Effector memory CD8-positive, alpha-beta T cell (primary cell): ENCODE measurements at regions not wholly inside any gene's neighbourhood (a gene's known extent, or its start where the extent isn't known, plus 50 kb on each side); places are given as distances from the start of the nearest gene placed in this dataset.
"Not testable (repeated sequence)": the region's sequence is repeated elsewhere in the genome, so short reads cannot be mapped to it uniquely, and the experiment has no call there.

Experiments
- ATAC-seq: fragments of 150-1000 bp; cut with Tn5 transposase; replicated peaks from 2 replicates; pipeline ENCODE4 v1.10.0; 2021; ENCODE audit warnings: mild to moderate bottlenecking, moderate library complexity
- DNase-seq, 3 experiments: peaks; one replicate each; pipeline ENCODE4 v3.0.0; 2021
- H3K27ac Mint-ChIP-seq, 2 donors: one replicate each; pipeline ENCODE4 v1.8.0; 2022; ENCODE audit warnings: mild to moderate bottlenecking in 2 of 2, mixed read lengths in 2 of 2, moderate library complexity in 2 of 2
- H3K27me3 Mint-ChIP-seq, 2 donors: one replicate each; pipeline ENCODE4 v1.8.0; 2022; ENCODE audit warnings: mixed read lengths in 2 of 2
- H3K36me3 Mint-ChIP-seq: one replicate; pipeline ENCODE4 v1.8.0; 2022; ENCODE audit warnings: mild to moderate bottlenecking, moderate library complexity, mixed read lengths; ENCODE audit not compliant: insufficient read depth
- H3K4me1 Mint-ChIP-seq, 2 donors: one replicate each; pipeline ENCODE4 v1.8.0; 2022; ENCODE audit warnings: low read depth in 2 of 2, mixed read lengths in 2 of 2
- H3K4me3 Mint-ChIP-seq, 2 donors: one replicate each; pipeline ENCODE4 v1.8.0; 2022; ENCODE audit warnings: mild to moderate bottlenecking in 2 of 2, mixed read lengths in 2 of 2, moderate library complexity in 2 of 2
- H3K9me3 Mint-ChIP-seq, 2 donors: one replicate each; pipeline ENCODE4 v1.8.0; 2022; ENCODE audit warnings: mixed read lengths in 2 of 2

GRCh38 chr5:33072296-33072695 is 361.2 kb downstream of the NPR3 start:
- no peak for ATAC-seq
- no peaks in the 10 kb centered on the region for H3K36me3 Mint-ChIP-seq
- H3K4me3 Mint-ChIP-seq: no peak overlapping the region
- DNase-seq: no peak
- no peaks in the 10 kb centered on the region for H3K27me3 Mint-ChIP-seq
- H3K4me1 Mint-ChIP-seq: no peaks in the 10 kb centered on the region
- H3K9me3 Mint-ChIP-seq: peaks cover 0 to 7% of the 10 kb centered on the region in 2 donors
- no peak overlapping the region for H3K27ac Mint-ChIP-seq

- no peak for ATAC-seq
These were observed 361.6 kb downstream of the NPR3 start for GRCh38 chr5:33072726-33073125.

DNA sequence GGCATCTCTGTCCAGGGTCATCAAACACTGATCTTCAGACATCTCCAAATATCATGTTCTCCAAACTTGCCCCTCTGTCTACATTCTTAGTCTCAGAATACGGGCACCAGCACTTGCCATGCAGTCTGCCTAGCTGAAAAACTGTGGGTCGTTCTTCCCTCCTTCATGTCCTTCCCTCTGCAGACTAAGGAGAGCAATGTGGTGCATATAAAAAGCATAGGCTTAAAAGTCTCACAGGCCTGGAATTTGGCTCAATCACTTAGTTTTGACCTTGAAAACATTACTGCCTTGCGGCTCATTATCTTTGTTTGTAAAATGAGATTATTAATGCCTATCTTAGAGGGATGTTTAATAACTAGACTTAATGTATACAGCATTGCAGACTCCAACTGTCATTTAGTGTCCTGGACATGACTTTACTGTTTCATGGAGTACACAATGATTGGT is 362.8 kb downstream of the NPR3 start:
- DNase-seq: no peak
- Mint-ChIP-seq H3K9me3 (peaks cover 0 to 7% of the 10 kb centered on the region in 2 donors), H3K27me3 (no peaks in the 10 kb centered on the region), H3K36me3 (no peaks in the 10 kb centered on the region), H3K4me1 (no peaks in the 10 kb centered on the region), H3K4me3 (no peak overlapping the region), H3K27ac (no peak overlapping the region)
- no peak for ATAC-seq

More at GRCh38 chr5:33072726-33073125, 361.6 kb downstream of the NPR3 start:
- Mint-ChIP-seq H3K4me3 (no peak overlapping the region), H3K27ac (no peak overlapping the region), H3K4me1 (no peaks in the 10 kb centered on the region), H3K9me3 (peaks cover 0 to 7% of the 10 kb centered on the region in 2 donors), H3K36me3 (no peaks in the 10 kb centered on the region), H3K27me3 (no peaks in the 10 kb centered on the region)
- DNase-seq: no peak

DNA sequence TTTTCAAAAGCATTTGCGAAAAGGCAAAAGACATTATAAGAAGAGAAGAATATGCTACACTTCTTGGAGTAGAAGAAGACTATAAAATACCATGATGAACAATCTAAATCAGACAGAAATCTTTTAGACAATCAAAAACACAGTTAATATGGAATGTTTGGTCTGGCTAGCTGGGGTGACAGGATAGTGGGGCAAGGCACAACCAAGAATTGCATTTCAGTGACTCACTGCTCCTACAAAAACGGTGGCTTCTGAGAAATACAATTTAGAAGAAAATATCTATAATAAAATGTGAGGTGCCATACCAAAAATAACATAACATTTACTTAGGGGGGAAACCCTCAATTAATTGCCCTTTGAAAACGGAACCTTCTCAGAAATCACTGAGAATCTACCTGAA is 363.4 kb downstream of the NPR3 start:
- Mint-ChIP-seq H3K9me3 (peaks cover 0 to 7% of the 10 kb centered on the region in 2 donors), H3K27ac (no peak overlapping the region), H3K27me3 (no peaks in the 10 kb centered on the region), H3K4me1 (no peaks in the 10 kb centered on the region), H3K4me3 (no peak overlapping the region), H3K36me3 (no peaks in the 10 kb centered on the region)
- DNase-seq (no peak), ATAC-seq (no peak)

DNA sequence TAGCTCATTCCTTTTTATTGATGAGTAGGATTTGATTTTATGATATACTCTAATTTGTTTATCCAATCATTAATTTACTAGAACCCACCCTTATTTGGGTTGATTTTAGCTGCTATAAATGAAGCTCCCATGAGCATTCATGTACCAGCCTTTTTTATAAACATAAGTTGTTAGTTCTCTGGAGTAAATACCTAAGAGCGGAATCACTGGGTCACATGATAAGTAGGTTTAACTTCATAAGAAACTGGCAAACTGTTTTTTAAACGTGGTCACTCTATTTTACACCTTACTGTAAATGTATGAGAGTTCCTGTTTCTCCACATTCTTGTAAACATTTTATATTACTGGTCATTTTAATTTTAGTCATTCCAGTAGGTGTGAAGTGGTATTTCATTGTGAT is 364.6 kb downstream of the NPR3 start:
- no peaks in the 10 kb centered on the region for H3K9me3 Mint-ChIP-seq
- H3K4me3 Mint-ChIP-seq: no peak overlapping the region
- no peaks in the 10 kb centered on the region for H3K27me3 Mint-ChIP-seq
- H3K4me1 Mint-ChIP-seq: no peaks in the 10 kb centered on the region
- H3K36me3 Mint-ChIP-seq: no peaks in the 10 kb centered on the region
- DNase-seq (no peak), ATAC-seq (no peak)
- no peak overlapping the region for H3K27ac Mint-ChIP-seq

GRCh38 chr5:33079548-33079947 is 361.2 kb upstream of the TARS1 start:
- DNase-seq (no peak), ATAC-seq (no peak)
- Mint-ChIP-seq H3K4me1 (no peaks in the 10 kb centered on the region), H3K4me3 (no peak overlapping the region), H3K27me3 (no peaks in the 10 kb centered on the region), H3K36me3 (no peaks in the 10 kb centered on the region), H3K27ac (no peak overlapping the region), H3K9me3 (peaks cover 4 to 8% of the 10 kb centered on the region in 2 donors)

DNA sequence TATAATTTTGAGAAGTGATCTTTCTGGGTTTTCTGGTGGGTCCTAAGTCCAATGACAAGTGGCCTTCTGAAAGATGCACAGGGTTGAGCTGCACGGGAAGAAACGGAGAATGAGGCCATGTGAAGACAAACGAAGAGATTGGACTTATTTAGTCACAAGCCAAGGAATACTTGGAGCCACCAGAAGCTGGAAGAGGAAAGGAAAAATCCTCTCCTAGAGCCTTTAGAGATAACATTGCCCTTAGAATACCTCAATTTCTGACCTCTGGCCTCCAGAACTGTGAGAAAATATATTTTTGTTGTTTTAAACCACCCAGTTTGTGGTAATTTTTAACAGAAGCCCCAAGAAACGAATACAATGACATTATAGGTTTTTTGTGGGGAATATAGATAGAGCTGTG is 360.5 kb upstream of the TARS1 start:
- H3K36me3 Mint-ChIP-seq: no peaks in the 10 kb centered on the region
- H3K9me3 Mint-ChIP-seq: peaks cover 4 to 9% of the 10 kb centered on the region in 2 donors
- no peak overlapping the region for H3K27ac Mint-ChIP-seq
- no peaks in the 10 kb centered on the region for H3K4me1 Mint-ChIP-seq
- no peak overlapping the region for H3K4me3 Mint-ChIP-seq
- H3K27me3 Mint-ChIP-seq: no peaks in the 10 kb centered on the region
- ATAC-seq (no peak), DNase-seq (no peak)

- no peak for DNase-seq
- peaks cover 6 to 14% of the 10 kb centered on the region in 2 donors for H3K9me3 Mint-ChIP-seq
- no peak overlapping the region for H3K27ac Mint-ChIP-seq
These were observed 352.6 kb upstream of the TARS1 start for GRCh38 chr5:33088176-33088575.

GRCh38 chr5:33091571-33092363 is 349.0 kb upstream of the TARS1 start:
- peaks cover 10 to 13% of the 10 kb centered on the region in 2 donors for H3K9me3 Mint-ChIP-seq
- H3K27ac Mint-ChIP-seq: no peak overlapping the region
- H3K4me3 Mint-ChIP-seq: no peak overlapping the region
- H3K36me3 Mint-ChIP-seq: no peaks in the 10 kb centered on the region
- no peaks in the 10 kb centered on the region for H3K27me3 Mint-ChIP-seq
- H3K4me1 Mint-ChIP-seq: no peaks in the 10 kb centered on the region
- DNase-seq (no peak), ATAC-seq (no peak)

More at GRCh38 chr5:33088176-33088575, 352.6 kb upstream of the TARS1 start:
- H3K4me1 Mint-ChIP-seq: no peaks in the 10 kb centered on the region
- H3K27me3 Mint-ChIP-seq: no peaks in the 10 kb centered on the region
- H3K36me3 Mint-ChIP-seq: no peaks in the 10 kb centered on the region
- no peak for ATAC-seq
- H3K4me3 Mint-ChIP-seq: no peak overlapping the region

DNA sequence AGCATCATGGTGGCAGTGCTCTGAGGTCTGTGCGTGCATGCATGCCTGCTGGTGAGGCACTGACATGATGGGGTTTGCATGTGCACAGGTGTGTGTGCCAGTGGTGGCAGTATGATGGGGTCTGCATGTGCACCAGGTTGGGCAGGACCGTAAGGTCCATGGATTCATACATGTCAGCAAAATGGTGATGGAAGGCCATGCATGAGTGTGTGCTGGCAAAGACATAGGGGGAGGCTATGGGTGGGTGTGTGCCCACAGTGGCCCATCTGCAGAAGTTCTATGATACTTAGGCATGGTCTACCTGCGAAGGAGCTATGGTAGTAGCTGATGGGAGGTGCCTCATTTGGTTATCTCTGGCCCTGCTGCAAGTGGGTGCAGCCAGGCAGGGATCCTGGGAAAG is 348.0 kb upstream of the TARS1 start:
- Mint-ChIP-seq H3K36me3 (no peaks in the 10 kb centered on the region), H3K4me1 (no peaks in the 10 kb centered on the region), H3K27me3 (no peaks in the 10 kb centered on the region)

DNA sequence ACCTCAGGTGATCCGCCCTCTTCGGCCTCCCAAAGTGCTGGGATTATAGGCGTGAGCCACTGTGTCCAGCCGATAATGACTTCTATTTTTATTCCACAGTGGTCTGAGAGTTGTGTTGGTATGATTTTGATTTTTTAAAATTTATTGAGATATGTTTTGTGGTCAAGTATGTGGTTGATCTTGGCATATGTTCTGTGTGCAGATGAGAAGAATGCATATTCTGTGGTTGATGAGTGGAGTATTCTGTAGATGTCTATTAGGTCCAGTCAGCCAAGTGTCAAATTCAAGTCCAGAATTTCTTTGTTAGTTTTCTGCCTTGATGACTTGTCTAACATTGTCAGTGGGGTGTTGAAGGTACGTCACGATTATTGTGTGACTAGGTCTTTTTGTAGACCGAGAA is 338.2 kb upstream of the TARS1 start:
- H3K4me1 Mint-ChIP-seq: no peaks in the 10 kb centered on the region
- no peaks in the 10 kb centered on the region for H3K36me3 Mint-ChIP-seq
- peaks cover 15 to 38% of the 10 kb centered on the region in 2 donors for H3K9me3 Mint-ChIP-seq
- H3K4me3 Mint-ChIP-seq: no peak overlapping the region
- H3K27me3 Mint-ChIP-seq: no peaks in the 10 kb centered on the region
- DNase-seq (no peak), ATAC-seq (no peak)
- H3K27ac Mint-ChIP-seq: no peak overlapping the region

More for the DNA sequence above, 348.0 kb upstream of the TARS1 start:
- ATAC-seq (no peak), DNase-seq (no peak)
- no peak overlapping the region for H3K27ac Mint-ChIP-seq
- H3K9me3 Mint-ChIP-seq: peaks cover 10 to 13% of the 10 kb centered on the region in 2 donors
- no peak overlapping the region for H3K4me3 Mint-ChIP-seq

DNA sequence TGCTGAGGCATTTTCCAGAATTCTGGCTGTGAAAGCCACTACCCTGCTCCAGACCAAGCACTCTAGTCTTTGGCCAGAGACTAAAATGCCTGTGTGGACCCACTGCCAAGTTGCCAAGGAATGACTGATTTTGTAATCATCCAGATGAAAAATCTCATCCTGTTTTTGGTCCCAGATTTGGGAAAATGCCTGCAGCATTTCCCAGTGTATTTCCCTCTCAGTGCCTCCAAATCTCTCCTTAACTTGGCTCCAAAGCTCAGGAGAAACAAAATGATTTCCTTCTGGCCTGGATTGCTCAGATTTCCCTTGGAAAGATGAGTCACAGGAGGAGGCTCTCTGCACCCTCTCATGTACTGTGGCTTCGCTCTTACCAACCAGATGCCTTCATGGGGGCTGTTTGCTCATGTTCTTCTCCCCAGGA is 335.2 kb upstream of the TARS1 start:
- no peak overlapping the region for H3K27ac Mint-ChIP-seq
- no peaks in the 10 kb centered on the region for H3K4me1 Mint-ChIP-seq

GRCh38 chr5:33110496-33110895 is 330.3 kb upstream of the TARS1 start:
- not testable (repeated sequence) for H3K27ac Mint-ChIP-seq, DNase-seq, ATAC-seq, H3K36me3 Mint-ChIP-seq, H3K4me3 Mint-ChIP-seq, H3K27me3 Mint-ChIP-seq, H3K4me1 Mint-ChIP-seq
- H3K9me3 Mint-ChIP-seq: peaks cover 4 to 19% of the 10 kb centered on the region in 2 donors

More for the DNA sequence above, 335.2 kb upstream of the TARS1 start:
- ATAC-seq (no peak), DNase-seq (no peak)
- peaks cover 9 to 40% of the 10 kb centered on the region in 2 donors for H3K9me3 Mint-ChIP-seq
- no peaks in the 10 kb centered on the region for H3K27me3 Mint-ChIP-seq
- H3K4me3 Mint-ChIP-seq: no peak overlapping the region
- no peaks in the 10 kb centered on the region for H3K36me3 Mint-ChIP-seq

- H3K4me3 Mint-ChIP-seq: no peak overlapping the region
- no peak for DNase-seq
- H3K36me3 Mint-ChIP-seq: no peaks in the 10 kb centered on the region
- H3K27ac Mint-ChIP-seq: no peak overlapping the region
- H3K9me3 Mint-ChIP-seq: no peaks in the 10 kb centered on the region
- no peak for ATAC-seq
- H3K4me1 Mint-ChIP-seq: no peaks in the 10 kb centered on the region
- no peaks in the 10 kb centered on the region for H3K27me3 Mint-ChIP-seq
These were observed 326.4 kb upstream of the TARS1 start for GRCh38 chr5:33114361-33114760.
